CD4-positive, alpha-beta T cell treated with Interleukin-17A for 1 hour (primary cell): ENCODE measurements at regions not wholly inside any gene's neighbourhood (a gene's known extent, or its start where the extent isn't known, plus 50 kb on each side); places are given as distances from the start of the nearest gene placed in this dataset.
"Not testable (repeated sequence)": the region's sequence is repeated elsewhere in the genome, so short reads cannot be mapped to it uniquely, and the experiment has no call there.

Experiments
- DNase-seq: peaks from one replicate; pipeline ENCODE4 v3.0.0-alpha.2; 2020

DNA sequence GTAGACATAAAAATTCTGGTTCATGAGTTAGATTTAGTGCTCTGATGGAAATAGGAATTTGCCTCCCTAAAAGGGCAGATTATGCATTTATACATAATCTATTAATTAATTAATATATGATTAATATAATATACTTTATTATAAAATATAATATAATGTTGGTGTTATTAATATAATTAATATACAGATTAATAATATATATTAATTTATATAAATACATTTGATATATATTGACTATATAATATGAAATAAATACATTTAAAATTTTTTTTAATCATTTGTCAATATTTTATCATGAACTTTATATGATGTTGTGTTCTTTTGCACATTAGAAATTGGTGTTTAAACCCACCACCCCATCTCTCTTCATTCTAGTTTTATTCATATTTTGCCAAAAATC is 652.1 kb upstream of the ZNF804A start:
- DNase-seq: no peak

DNA sequence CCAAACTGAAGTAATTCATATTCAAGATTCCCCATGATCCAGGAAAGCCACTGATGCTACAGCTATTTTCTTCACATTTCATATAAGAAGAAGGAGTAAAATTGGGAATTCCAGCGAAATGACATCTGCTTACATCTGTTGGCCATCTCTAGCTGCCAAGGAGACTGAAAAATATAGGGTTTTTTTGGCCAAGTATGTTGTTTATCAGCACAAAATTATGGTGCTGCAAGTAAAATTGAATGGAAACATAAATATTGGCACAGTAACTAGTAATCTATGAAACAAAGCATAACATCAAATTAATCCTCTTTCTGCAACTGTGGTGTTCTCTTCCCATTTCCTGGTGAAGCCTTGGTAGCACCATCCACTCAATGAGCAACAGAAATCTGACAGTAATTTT is 649.5 kb upstream of the ZNF804A start:
- DNase-seq: no peak

DNA sequence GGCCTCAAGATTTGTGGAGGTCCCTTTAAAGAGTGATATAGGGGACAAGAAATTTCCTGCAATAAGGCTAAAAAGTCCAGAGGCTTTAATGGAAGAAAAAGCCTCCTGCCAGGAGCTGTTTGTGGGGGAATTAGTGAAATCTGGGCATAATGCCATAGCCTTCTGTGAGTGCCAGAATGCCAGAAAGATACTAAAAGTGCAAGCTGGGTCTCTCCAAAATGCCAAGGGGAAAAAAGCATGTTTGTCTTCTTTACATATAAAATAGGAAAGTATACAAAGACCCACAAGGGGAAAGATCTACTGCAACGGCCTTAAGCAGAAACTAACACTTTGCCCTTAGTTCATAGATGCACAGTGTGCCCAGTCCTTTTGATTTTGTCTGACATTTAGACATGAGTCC is 647.7 kb upstream of the ZNF804A start:
- no peak for DNase-seq

DNA sequence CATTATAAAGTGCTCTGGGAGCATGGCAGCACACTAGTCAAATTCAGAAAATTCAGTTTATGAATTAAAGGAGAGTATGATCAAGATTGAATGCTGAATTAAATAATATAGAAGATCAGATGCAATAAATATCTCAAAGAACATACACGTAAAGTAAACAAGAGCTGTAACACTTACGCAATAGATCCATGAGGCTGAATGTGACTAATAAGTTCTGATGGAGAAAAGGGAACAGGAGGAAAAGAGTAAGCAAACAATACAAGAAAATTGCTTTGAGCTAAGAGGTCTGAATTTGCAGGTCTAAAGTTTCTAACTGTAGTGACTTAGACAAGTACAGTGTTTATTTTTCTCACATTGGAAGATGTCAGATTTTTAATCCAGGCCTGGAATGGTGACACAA is 646.7 kb upstream of the ZNF804A start:
- no peak for DNase-seq

GRCh38 chr2:183952741-183953140 is 645.6 kb upstream of the ZNF804A start:
- no peak for DNase-seq

DNA sequence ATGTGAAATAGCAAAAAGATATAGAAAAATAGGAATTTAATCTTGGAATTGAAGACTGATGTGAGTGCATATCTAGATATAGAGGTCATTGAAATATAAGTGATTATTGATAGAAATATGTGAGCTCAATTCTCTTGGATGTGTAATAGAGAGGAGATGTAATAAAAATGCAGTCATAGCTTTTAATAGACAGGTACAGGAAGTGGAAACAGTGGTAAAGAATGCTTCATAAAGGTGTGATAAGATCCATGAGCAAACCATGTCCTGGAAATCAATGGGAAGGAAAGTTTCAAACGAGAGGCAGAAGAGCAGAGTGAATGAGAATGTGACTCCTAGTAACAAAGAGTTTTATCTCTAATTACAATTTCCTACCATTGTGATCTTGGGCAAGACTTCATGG is 634.7 kb upstream of the ZNF804A start:
- no peak for DNase-seq

DNA sequence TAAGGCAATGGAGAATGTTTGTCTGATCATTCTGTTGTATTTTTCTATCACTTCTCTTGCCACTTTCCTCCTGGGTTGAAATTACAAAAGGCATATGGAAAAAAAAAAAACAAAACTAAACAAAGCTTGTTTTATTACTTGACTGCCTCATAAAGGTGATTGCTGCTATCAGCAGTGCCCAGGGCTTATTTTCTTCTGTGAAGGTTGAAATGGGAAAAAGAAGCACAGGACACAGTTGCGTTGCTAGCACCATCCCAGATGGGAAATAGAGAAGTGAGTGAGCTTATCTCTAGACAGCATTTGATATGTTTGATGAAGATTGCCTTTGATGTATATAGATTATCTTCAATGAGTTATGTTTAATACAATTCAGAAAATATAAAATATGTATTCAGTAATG is 633.8 kb upstream of the ZNF804A start:
- no peak for DNase-seq

GRCh38 chr2:183967756-183968155 is 630.6 kb upstream of the ZNF804A start:
- DNase-seq: no peak

DNA sequence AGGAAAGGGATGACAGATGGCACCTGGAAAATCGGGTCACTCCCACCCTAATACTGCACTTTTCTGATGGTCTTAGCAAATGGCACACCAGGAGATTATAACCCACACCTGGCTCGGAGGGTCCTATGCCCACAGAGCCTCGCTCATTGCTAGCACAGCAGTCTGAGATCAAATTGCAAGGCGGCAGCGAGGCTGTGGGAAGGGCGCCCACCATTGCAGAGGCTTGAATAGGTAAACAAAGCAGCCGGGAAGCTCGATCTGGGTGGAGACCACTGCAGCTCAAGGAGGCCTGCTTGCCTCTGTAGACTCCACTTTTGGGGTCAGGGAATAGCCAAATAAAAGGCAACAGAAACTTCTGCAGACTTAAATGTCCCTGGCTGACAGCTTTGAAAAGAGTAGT is 622.7 kb upstream of the ZNF804A start:
- not testable (repeated sequence) for DNase-seq

GRCh38 chr2:183984871-183985270 is 613.5 kb upstream of the ZNF804A start:
- no peak for DNase-seq

- no peak for DNase-seq
These were observed 606.4 kb upstream of the ZNF804A start for GRCh38 chr2:183991968-183992367.

- DNase-seq: no peak
These were observed 605.3 kb upstream of the ZNF804A start for GRCh38 chr2:183993052-183993451.

DNA sequence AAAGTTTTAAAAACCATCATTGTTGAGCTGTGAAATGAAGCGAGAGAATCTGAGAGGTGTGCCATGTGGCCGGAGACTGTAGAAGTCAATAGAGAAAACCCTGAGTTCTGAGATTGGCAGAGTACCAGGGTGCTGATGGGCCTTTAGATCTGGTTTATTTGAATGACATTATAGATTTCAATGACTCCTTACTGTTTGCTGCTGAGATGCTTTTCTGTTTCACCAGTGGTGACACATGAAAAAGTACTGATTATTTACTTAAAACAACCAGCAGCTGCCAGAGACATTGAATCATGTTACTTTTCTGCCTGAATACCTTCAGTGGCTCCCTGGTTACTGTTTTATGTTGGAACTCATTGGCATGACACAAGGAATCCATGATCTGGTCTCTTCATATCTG is 602.7 kb upstream of the ZNF804A start:
- DNase-seq: no peak

- no peak for DNase-seq
These were observed 601.2 kb upstream of the ZNF804A start for GRCh38 chr2:183996825-183997793.

DNA sequence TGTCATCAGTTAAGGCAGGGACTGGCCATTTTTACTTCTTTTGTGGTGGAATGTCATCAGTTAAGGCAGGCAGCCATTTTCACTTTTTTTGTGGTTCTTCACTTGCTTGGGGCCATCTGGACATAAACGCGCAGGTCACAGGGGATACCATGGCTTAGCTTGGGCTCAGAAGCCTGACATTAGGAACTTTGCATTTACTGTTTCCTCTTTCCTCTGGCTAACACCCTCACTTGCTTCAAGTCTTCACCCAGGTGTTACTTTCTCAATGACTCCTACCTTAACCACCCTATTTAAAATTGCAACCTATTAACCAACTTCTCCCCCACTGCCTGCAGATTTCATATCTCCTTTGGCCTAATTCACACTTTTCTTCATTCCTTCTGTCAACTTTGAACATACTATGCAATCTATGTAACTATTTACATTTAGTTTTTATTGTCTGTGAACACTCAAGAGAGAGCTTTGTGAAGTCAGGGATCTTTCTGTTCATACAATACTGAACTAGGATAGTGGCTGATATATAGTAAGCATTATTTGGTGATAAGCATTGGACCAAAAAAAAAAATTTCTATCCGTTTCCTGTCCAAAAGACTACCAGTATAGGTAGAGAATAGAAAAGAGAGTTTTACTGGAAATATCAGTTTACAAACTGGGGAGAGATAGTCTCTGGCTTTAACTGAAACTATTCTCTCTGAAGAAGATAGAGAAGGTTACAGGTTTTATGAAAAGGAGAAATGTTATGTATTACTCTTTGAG is 600.1 kb upstream of the ZNF804A start:
- no peak for DNase-seq

DNA sequence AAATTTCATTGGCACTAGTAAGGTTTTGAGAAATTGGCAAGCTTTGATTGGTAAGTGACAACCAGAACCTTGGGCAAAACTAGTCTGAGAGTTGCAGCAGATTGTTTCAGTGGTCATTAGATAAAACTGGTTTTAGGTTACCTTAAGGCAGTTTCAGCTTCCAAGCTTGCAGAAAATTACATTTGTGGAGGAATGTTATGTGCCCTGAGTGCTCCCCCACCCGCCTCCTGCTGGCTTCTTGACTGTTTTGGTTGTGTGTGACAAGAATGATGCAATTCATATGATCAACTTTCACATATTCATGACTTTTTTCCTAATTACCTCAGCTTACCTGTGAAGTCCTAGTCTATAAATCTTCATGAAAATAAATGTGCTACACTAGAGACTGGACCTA is 599.5 kb upstream of the ZNF804A start:
- no peak for DNase-seq

GRCh38 chr2:184004289-184004947 is 593.9 kb upstream of the ZNF804A start:
- DNase-seq: no peak

GRCh38 chr2:184004948-184005672 is 593.2 kb upstream of the ZNF804A start:
- no peak for DNase-seq

DNA sequence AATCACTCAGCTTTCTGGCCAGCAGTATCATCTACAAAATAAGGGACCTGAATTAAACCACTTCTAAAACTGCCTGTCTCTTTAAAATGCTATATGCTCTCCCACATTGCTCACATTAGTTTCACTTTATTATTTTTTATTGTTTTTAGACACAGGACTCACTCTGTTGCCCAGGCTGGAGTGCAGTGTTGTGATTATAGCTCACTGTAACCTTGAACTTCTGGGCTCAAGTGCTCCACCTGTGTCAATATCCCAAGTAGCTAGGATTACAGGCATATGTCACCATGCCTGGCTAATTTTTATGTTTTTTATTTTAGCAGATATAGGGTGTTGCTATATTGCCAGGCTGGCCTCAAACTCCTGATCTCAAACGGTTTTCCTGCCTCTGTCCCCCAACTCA is 591.3 kb upstream of the ZNF804A start:
- DNase-seq: no peak

GRCh38 chr2:184026961-184027360 is 571.4 kb upstream of the ZNF804A start:
- no peak for DNase-seq

- no peak for DNase-seq
These were observed 568.1 kb upstream of the ZNF804A start for GRCh38 chr2:184030245-184030644.

GRCh38 chr2:184030989-184031388 is 567.3 kb upstream of the ZNF804A start:
- DNase-seq: no peak
